A549 (cell line): ENCODE measurements at regions not wholly inside any gene's neighbourhood (a gene's known extent, or its start where the extent isn't known, plus 50 kb on each side); places are given as distances from the start of the nearest gene placed in this dataset.

Experiments used
- ATAC-seq, 2 experiments: fragments of 200-7000 bp in 1 of 2; fragments of >200 bp in 1 of 2; cut with Nextera tagmentation in 1 of 2; cut with Tn5 transposase in 1 of 2; 3 replicates each; pipeline versions ENCODE4 v1.8.0 to v1.9.1; 2018 to 2020; ENCODE audit warnings: mild to moderate bottlenecking in 1 of 2, moderate library complexity in 1 of 2
- CTCF ChIA-PET: fragments of 300-600 bp; sonication (Branson Sonifier 250); formaldehyde crosslinking; extraction: SDS; loops from one replicate; lab custom pipeline; 2021; ENCODE audit warnings: antibody characterized with exemption, inconsistent platforms; lab: Yijun Ruan, JAX
- POLR2A ChIA-PET: fragments of 350-600 bp; formaldehyde crosslinking; extraction: SDS; loops from one replicate; lab custom pipeline; 2021; ENCODE audit warnings: antibody characterized with exemption, inconsistent platforms; lab: Yijun Ruan, JAX
- DNase-seq, 2 experiments: peaks; one replicate each; pipeline versions ENCODE4 v3.0.0 to v3.0.0-alpha.2; 2011 to 2016; ENCODE audit warnings: low read depth in 1 of 2, low spot score in 1 of 2
- FAIRE-seq: peaks from 2 replicates; lab custom pipeline; 2011; peaks lifted over from hg19 to GRCh38; lab: Jason Lieb, UNC
- H3K27ac ChIP-seq, 2 experiments: fragments of >200 bp; sonication (Bioruptor Twin); formaldehyde crosslinking; 3 replicates each; pipeline ENCODE4 v1.5.1; 2016 to 2017
- H3K4me1 ChIP-seq: fragments of >200 bp; sonication (Bioruptor Twin); formaldehyde crosslinking; 3 replicates; pipeline ENCODE4 v1.6.1; 2016
- H3K4me2 ChIP-seq: fragments of >200 bp; sonication (Bioruptor Twin); formaldehyde crosslinking; 3 replicates; pipeline ENCODE4 v1.6.1; 2016
- H3K4me3 ChIP-seq: fragments of >200 bp; sonication (Bioruptor Twin); formaldehyde crosslinking; 3 replicates; pipeline ENCODE4 v1.5.1; 2016
- H3K9me3 ChIP-seq: fragments of >200 bp; sonication (Bioruptor Twin); formaldehyde crosslinking; 3 replicates; pipeline ENCODE4 v1.6.1; 2016
- CBX2 ChIP-seq: fragments of 200-600 bp; sonication (generic); IDR thresholded peaks from 2 replicates; pipeline ENCODE4 v1.6.1; 2016; ENCODE audit warnings: low read depth, mild to moderate bottlenecking, borderline replicate concordance
- CBX8 ChIP-seq: fragments of 200-600 bp; sonication (generic); IDR thresholded peaks from 2 replicates; pipeline ENCODE4 v1.6.1; 2016
- CHD4 ChIP-seq: fragments of 200-600 bp; sonication (generic); IDR thresholded peaks from 2 replicates; pipeline ENCODE4 v1.6.1; 2016; ENCODE audit warnings: antibody characterized with exemption, mild to moderate bottlenecking, borderline replicate concordance
- FOSB ChIP-seq: fragments of 250-450 bp; sonication (Bioruptor Pico); IDR thresholded peaks from 2 replicates; pipeline ENCODE4 v1.5.0; 2020; ENCODE audit warnings: mild to moderate bottlenecking, moderate library complexity
- FOSL2 ChIP-seq, 2 experiments: fragments of 450-650 bp in 1 of 2; fragments of >200 bp in 1 of 2; sonication (Bioruptor Twin) in 1 of 2; formaldehyde crosslinking; IDR thresholded peaks; 2 replicates each; pipeline versions ENCODE4 v1.5.0 to v1.6.1; 2016 to 2020; ENCODE audit warnings: mild to moderate bottlenecking in 1 of 2, moderate library complexity in 1 of 2
- GATA3 ChIP-seq: IDR thresholded peaks from 2 replicates; pipeline ENCODE4 v1.6.1; 2012; ENCODE audit warnings: borderline replicate concordance
- HOXB13 ChIP-seq: fragments of 250-450 bp; sonication (Bioruptor Pico); IDR thresholded peaks from 2 replicates; pipeline ENCODE4 v1.5.0; 2020; ENCODE audit warnings: low read depth, mild to moderate bottlenecking, moderate library complexity
- HOXB5 ChIP-seq: fragments of 250-450 bp; sonication (Bioruptor Pico); IDR thresholded peaks from 2 replicates; pipeline ENCODE4 v1.5.0; 2020; ENCODE audit warnings: mild to moderate bottlenecking, moderate library complexity
- JUN ChIP-seq, 2 experiments: fragments of >200 bp; sonication (Bioruptor Twin); formaldehyde crosslinking; IDR thresholded peaks; 2 replicates in 1 of 2; 3 replicates in 1 of 2; pipeline ENCODE4 v1.6.1; 2016 to 2017
- JUNB ChIP-seq: fragments of >200 bp; sonication (Bioruptor Twin); formaldehyde crosslinking; IDR thresholded peaks from 2 replicates; pipeline ENCODE4 v1.6.1; 2016
- MAZ ChIP-seq: fragments of 150-350 bp; IDR thresholded peaks from 2 replicates; pipeline ENCODE4 v1.6.1; 2014; ENCODE audit warnings: antibody characterized with exemption, low read depth, low read length, borderline replicate concordance
- NFE2L2 ChIP-seq: fragments of 150-350 bp; conservative IDR thresholded peaks from 2 replicates; pipeline ENCODE4 v1.6.1; 2014; ENCODE audit warnings: low read length
- RCOR1 ChIP-seq: fragments of 150-350 bp; IDR thresholded peaks from 2 replicates; pipeline ENCODE4 v1.6.1; 2014; ENCODE audit warnings: antibody characterized with exemption, low read length, low read depth
- RFX5 ChIP-seq: fragments of 450-650 bp; IDR thresholded peaks from 2 replicates; pipeline ENCODE4 v1.7.1; 2014; ENCODE audit warnings: antibody characterized with exemption, mild to moderate bottlenecking, moderate library complexity
- SMC3 ChIP-seq: fragments of >200 bp; sonication (Bioruptor Twin); formaldehyde crosslinking; IDR thresholded peaks from 3 replicates; pipeline ENCODE4 v1.6.1; 2018; ENCODE audit warnings: inconsistent platforms
- TFCP2L1 ChIP-seq: fragments of 250-450 bp; sonication (Bioruptor Pico); IDR thresholded peaks from 2 replicates; pipeline ENCODE4 v1.5.0; 2021; ENCODE audit warnings: mild to moderate bottlenecking
- TP53 ChIP-seq: fragments of 250-450 bp; sonication (Bioruptor Pico); IDR thresholded peaks from 2 replicates; pipeline ENCODE4 v1.5.0; 2021; ENCODE audit warnings: mild to moderate bottlenecking, moderate library complexity
- ZC3H11A ChIP-seq: fragments of 450-650 bp; IDR thresholded peaks from 2 replicates; pipeline ENCODE4 v1.6.1; 2014; ENCODE audit warnings: antibody characterized with exemption, mild to moderate bottlenecking
- ZNF302 ChIP-seq: fragments of 250-450 bp; sonication (Bioruptor Pico); IDR thresholded peaks from 2 replicates; pipeline ENCODE4 v1.9.0; 2021; ENCODE audit warnings: inconsistent platforms, mild to moderate bottlenecking, moderate library complexity
- WGBS: methylation state at CpG from one replicate; pipeline ENCODE4 v1.1.6; 2017; ENCODE audit errors: missing lambda C conversion rate; 5-methylcytosine and 5-hydroxymethylcytosine counted together
- TF ChIP-seq, protein P1 (sequence below): fragments of >200 bp; sonication (Bioruptor Twin); formaldehyde crosslinking; IDR thresholded peaks from 3 replicates; pipeline ENCODE4 v1.6.1; 2016
- TF ChIP-seq, protein P2 (sequence below): fragments of >200 bp; sonication (Bioruptor Twin); formaldehyde crosslinking; IDR thresholded peaks from 2 replicates; pipeline ENCODE4 v1.6.1; 2016
- TF ChIP-seq, protein P3 (sequence below): fragments of 250-450 bp; sonication (Bioruptor Pico); IDR thresholded peaks from 2 replicates; pipeline ENCODE4 v1.5.0; 2021; ENCODE audit warnings: mild to moderate bottlenecking, moderate library complexity, borderline replicate concordance
- TF ChIP-seq, protein P4 (sequence below): fragments of 200-600 bp; sonication (generic); IDR thresholded peaks from 2 replicates; pipeline ENCODE4 v1.6.1; 2016; ENCODE audit warnings: antibody characterized with exemption, mild to moderate bottlenecking, moderate library complexity
- TF ChIP-seq, protein P5 (sequence below): fragments of 450-650 bp; IDR thresholded peaks from 2 replicates; pipeline ENCODE4 v1.6.1; 2014; ENCODE audit warnings: antibody characterized with exemption
- TF ChIP-seq, protein P6 (sequence below): fragments of >200 bp; sonication (Bioruptor Twin); formaldehyde crosslinking; IDR thresholded peaks from 3 replicates; pipeline ENCODE4 v1.5.1; 2016

DNA sequence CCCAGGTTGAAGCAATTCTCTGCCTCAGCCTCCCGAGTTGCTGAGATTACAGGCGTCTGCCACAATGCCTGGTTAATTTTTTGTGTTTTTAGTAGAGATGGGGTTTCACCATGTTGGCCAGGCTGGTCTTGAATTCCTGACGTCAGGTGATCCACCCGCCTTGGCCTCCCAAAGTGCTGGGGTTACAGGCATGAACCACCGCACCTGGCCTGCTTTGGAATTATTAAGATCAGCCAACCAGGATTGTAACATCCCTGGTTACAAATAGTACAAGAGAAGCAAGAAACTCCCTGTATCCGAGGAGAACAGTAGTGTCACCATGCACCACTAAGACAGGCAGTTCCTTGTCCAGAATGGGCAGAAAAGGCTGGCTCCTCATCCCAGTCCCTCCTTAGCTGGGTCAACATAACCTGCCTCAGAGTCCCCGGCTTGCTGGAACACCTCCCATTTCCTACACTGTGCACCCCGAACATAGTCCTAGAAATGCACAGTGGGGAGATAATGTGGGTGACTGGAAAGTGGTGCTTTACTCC is 77.2 kb upstream of the INCENP start:
- CTCF ChIA-PET: interaction anchor here (0.7 to 9.3 kb wide), 8 partner anchors 7 to 148 kb away, joined by 3 to 61 read pairs (median 10); no protein-coding TSS in a partner anchor
- no peak for DNase-seq
- H3K9me3 ChIP-seq: no peaks in the 10 kb centered on the region
- FAIRE-seq: no peak
- H3K4me3 ChIP-seq: no peak overlapping the region
- WGBS: 86% methylated on average over 8 of the region's 8 CpGs
- POLR2A ChIA-PET: interaction anchor here (0.6 to 1.6 kb wide), 2 partner anchors 84 to 153 kb away, joined by 4 read pairs; no protein-coding TSS in a partner anchor
- peak in 1 of 2 experiments; percentile 38; a peak in 3 of 6 replicates for ATAC-seq
- no peak overlapping the region for H3K4me2 ChIP-seq
- no peak for TF ChIP-seq NFE2L2
- TF ChIP-seq FOSL2 (IDR thresholded peaks at IDR 0.05): no peak
- no peak for TF ChIP-seq FOSL2 (CRISPR knock-in tag; IDR thresholded peaks at IDR 0.05)
- no peak for TF ChIP-seq MAZ
- TF ChIP-seq RCOR1: no peak
- TF ChIP-seq ZC3H11A: no peak
- no peak for TF ChIP-seq GATA3
- TF ChIP-seq HOXB5 (CRISPR knock-in tag): no peak
- TF ChIP-seq FOSB (CRISPR knock-in tag): no peak
- no peak for TF ChIP-seq TFCP2L1 (CRISPR knock-in tag)
- H3K27ac ChIP-seq: peak overlapping the region; percentile 50 to 69
- H3K4me1 ChIP-seq: peaks cover 45% of the 10 kb centered on the region

DNA sequence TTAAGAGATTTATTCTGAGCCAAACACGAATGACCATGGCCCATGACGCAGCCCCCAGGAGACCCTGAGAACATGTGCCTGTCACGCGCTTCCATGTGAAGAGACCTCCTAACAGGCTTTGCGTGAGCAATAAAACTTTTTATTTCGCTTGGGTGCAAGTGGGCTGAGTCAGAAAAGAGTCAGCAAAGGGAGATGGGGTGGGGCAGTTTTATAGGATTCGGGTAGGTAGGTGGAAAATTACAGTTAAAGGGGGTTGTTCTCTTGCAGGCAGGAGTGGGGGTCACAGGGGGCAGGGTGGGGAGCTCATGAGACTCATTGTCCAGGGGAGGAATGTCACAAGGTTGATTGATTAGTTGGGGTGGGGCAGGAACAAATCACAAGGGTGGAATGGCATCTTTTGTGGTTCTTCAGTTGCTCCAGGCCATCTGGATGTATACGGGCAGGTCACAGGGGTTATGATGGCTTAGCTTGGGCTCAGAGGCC is 77.2 kb upstream of the FTH1 start:
- DNase-seq (peak in 1 of 2 experiments; percentile 25), FAIRE-seq (no peak), ATAC-seq (no peak)
- TF ChIP-seq CHD4 (no peak), RFX5 (no peak), CBX2 (no peak), CBX8 (no peak), HOXB13 (no peak), JUNB (no peak), ZNF302 (CRISPR knock-in tag) (no peak), TP53 (CRISPR knock-in tag) (no peak), JUN (IDR thresholded peaks at IDR 0.05) (no peak), MAZ (no peak), SMC3 (no peak), GATA3 (no peak), FOSB (CRISPR knock-in tag) (no peak)
- TF ChIP-seq, protein P1, sequence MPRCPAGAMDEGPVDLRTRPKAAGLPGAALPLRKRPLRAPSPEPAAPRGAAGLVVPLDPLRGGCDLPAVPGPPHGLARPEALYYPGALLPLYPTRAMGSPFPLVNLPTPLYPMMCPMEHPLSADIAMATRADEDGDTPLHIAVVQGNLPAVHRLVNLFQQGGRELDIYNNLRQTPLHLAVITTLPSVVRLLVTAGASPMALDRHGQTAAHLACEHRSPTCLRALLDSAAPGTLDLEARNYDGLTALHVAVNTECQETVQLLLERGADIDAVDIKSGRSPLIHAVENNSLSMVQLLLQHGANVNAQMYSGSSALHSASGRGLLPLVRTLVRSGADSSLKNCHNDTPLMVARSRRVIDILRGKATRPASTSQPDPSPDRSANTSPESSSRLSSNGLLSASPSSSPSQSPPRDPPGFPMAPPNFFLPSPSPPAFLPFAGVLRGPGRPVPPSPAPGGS: no peak
- TF ChIP-seq, protein P2, sequence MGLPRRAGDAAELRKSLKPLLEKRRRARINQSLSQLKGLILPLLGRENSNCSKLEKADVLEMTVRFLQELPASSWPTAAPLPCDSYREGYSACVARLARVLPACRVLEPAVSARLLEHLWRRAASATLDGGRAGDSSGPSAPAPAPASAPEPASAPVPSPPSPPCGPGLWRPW: no peak
- TF ChIP-seq, protein P3, sequence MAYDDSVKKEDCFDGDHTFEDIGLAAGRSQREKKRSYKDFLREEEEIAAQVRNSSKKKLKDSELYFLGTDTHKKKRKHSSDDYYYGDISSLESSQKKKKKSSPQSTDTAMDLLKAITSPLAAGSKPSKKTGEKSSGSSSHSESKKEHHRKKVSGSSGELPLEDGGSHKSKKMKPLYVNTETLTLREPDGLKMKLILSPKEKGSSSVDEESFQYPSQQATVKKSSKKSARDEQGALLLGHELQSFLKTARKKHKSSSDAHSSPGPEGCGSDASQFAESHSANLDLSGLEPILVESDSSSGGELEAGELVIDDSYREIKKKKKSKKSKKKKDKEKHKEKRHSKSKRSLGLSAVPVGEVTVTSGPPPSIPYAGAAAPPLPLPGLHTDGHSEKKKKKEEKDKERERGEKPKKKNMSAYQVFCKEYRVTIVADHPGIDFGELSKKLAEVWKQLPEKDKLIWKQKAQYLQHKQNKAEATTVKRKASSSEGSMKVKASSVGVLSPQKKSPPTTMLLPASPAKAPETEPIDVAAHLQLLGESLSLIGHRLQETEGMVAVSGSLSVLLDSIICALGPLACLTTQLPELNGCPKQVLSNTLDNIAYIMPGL (CRISPR knock-in tag): no peak
- TF ChIP-seq, protein P4, sequence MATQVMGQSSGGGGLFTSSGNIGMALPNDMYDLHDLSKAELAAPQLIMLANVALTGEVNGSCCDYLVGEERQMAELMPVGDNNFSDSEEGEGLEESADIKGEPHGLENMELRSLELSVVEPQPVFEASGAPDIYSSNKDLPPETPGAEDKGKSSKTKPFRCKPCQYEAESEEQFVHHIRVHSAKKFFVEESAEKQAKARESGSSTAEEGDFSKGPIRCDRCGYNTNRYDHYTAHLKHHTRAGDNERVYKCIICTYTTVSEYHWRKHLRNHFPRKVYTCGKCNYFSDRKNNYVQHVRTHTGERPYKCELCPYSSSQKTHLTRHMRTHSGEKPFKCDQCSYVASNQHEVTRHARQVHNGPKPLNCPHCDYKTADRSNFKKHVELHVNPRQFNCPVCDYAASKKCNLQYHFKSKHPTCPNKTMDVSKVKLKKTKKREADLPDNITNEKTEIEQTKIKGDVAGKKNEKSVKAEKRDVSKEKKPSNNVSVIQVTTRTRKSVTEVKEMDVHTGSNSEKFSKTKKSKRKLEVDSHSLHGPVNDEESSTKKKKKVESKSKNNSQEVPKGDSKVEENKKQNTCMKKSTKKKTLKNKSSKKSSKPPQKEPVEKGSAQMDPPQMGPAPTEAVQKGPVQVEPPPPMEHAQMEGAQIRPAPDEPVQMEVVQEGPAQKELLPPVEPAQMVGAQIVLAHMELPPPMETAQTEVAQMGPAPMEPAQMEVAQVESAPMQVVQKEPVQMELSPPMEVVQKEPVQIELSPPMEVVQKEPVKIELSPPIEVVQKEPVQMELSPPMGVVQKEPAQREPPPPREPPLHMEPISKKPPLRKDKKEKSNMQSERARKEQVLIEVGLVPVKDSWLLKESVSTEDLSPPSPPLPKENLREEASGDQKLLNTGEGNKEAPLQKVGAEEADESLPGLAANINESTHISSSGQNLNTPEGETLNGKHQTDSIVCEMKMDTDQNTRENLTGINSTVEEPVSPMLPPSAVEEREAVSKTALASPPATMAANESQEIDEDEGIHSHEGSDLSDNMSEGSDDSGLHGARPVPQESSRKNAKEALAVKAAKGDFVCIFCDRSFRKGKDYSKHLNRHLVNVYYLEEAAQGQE: no peak
- TF ChIP-seq, protein P5, sequence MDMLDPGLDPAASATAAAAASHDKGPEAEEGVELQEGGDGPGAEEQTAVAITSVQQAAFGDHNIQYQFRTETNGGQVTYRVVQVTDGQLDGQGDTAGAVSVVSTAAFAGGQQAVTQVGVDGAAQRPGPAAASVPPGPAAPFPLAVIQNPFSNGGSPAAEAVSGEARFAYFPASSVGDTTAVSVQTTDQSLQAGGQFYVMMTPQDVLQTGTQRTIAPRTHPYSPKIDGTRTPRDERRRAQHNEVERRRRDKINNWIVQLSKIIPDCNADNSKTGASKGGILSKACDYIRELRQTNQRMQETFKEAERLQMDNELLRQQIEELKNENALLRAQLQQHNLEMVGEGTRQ: no peak
- TF ChIP-seq, protein P6, sequence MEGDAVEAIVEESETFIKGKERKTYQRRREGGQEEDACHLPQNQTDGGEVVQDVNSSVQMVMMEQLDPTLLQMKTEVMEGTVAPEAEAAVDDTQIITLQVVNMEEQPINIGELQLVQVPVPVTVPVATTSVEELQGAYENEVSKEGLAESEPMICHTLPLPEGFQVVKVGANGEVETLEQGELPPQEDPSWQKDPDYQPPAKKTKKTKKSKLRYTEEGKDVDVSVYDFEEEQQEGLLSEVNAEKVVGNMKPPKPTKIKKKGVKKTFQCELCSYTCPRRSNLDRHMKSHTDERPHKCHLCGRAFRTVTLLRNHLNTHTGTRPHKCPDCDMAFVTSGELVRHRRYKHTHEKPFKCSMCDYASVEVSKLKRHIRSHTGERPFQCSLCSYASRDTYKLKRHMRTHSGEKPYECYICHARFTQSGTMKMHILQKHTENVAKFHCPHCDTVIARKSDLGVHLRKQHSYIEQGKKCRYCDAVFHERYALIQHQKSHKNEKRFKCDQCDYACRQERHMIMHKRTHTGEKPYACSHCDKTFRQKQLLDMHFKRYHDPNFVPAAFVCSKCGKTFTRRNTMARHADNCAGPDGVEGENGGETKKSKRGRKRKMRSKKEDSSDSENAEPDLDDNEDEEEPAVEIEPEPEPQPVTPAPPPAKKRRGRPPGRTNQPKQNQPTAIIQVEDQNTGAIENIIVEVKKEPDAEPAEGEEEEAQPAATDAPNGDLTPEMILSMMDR: no peak
- H3K4me1 ChIP-seq: peaks cover 45% of the 10 kb centered on the region
- 75% methylated on average over 8 of the region's 8 CpGs for whole genome bisulfite sequencing
- ChIA-PET CTCF (interaction anchor here (0.7 to 3.0 kb wide), 4 partner anchors 9 to 146 kb away, joined by 3 to 14 read pairs (median 8); partner anchors contain the start of gene FTH1), POLR2A (no interaction called here)
- H3K9me3 ChIP-seq: no peaks in the 10 kb centered on the region
- H3K27ac ChIP-seq: peak overlapping the region; percentile 40 to 69; a peak in 4 of 6 replicates
- peak overlapping the region; percentile 28; the same call in 2 of the 3 replicates for H3K4me2 ChIP-seq
- H3K4me3 ChIP-seq: no peak overlapping the region
